ENCODE measurements at regions not wholly inside any gene's neighbourhood (a gene's known extent, or its start where the extent isn't known, plus 50 kb on each side); places are given as distances from the start of the nearest gene placed in this dataset.
"Not testable (repeated sequence)": the region's sequence is repeated elsewhere in the genome, so short reads cannot be mapped to it uniquely, and the experiment has no call there.

- no peaks in the 10 kb centered on the region for H3K27me3 Mint-ChIP-seq (ENCODE audit: low read depth)
- peaks cover 7% of the 10 kb centered on the region for H3K4me1 Mint-ChIP-seq (ENCODE audit: low read depth)
- no peak overlapping the region for H3K27ac Mint-ChIP-seq (ENCODE audit: unreplicated experiment)
- H3K9me3 Mint-ChIP-seq (ENCODE audit: low read depth), result no peaks in the 10 kb centered on the region
- no peak overlapping the region for H3K4me3 Mint-ChIP-seq (ENCODE audit: unreplicated experiment)
- DNase-seq (ENCODE audit: low spot score), result no peak
- TF ChIP-seq, protein P1, sequence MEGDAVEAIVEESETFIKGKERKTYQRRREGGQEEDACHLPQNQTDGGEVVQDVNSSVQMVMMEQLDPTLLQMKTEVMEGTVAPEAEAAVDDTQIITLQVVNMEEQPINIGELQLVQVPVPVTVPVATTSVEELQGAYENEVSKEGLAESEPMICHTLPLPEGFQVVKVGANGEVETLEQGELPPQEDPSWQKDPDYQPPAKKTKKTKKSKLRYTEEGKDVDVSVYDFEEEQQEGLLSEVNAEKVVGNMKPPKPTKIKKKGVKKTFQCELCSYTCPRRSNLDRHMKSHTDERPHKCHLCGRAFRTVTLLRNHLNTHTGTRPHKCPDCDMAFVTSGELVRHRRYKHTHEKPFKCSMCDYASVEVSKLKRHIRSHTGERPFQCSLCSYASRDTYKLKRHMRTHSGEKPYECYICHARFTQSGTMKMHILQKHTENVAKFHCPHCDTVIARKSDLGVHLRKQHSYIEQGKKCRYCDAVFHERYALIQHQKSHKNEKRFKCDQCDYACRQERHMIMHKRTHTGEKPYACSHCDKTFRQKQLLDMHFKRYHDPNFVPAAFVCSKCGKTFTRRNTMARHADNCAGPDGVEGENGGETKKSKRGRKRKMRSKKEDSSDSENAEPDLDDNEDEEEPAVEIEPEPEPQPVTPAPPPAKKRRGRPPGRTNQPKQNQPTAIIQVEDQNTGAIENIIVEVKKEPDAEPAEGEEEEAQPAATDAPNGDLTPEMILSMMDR (IDR thresholded peaks at IDR 0.05), result no peak
- no peaks in the 10 kb centered on the region for H3K36me3 Mint-ChIP-seq (ENCODE audit: low read depth)
These were observed 134.8 kb upstream of the ANKRD28 start for GRCh38 chr3:15932348-15933300.

- Mint-ChIP-seq H3K9me3 (ENCODE audit: low read depth) (no peaks in the 10 kb centered on the region), H3K4me1 (ENCODE audit: low read depth) (peaks cover 7% of the 10 kb centered on the region), H3K36me3 (ENCODE audit: low read depth) (no peaks in the 10 kb centered on the region), H3K4me3 (ENCODE audit: unreplicated experiment) (no peak overlapping the region), H3K27ac (ENCODE audit: unreplicated experiment) (no peak overlapping the region), H3K27me3 (ENCODE audit: low read depth) (no peaks in the 10 kb centered on the region)
- DNase-seq (ENCODE audit: low spot score), result no peak
- TF ChIP-seq, protein P1 (IDR thresholded peaks at IDR 0.05), result no peak
These were observed 135.8 kb upstream of the ANKRD28 start for GRCh38 chr3:15933439-15934139.

GRCh38 chr3:15934389-15935195 lies 136.8 kb upstream of the ANKRD28 start:
- Mint-ChIP-seq H3K4me3 (ENCODE audit: unreplicated experiment) (no peak overlapping the region), H3K9me3 (ENCODE audit: low read depth) (no peaks in the 10 kb centered on the region), H3K27me3 (ENCODE audit: low read depth) (no peaks in the 10 kb centered on the region), H3K4me1 (ENCODE audit: low read depth) (peaks cover 7% of the 10 kb centered on the region), H3K36me3 (ENCODE audit: low read depth) (no peaks in the 10 kb centered on the region), H3K27ac (ENCODE audit: unreplicated experiment) (no peak overlapping the region)
- TF ChIP-seq, protein P1 (IDR thresholded peaks at IDR 0.05), result no peak
- DNase-seq (ENCODE audit: low spot score), result no peak

DNA sequence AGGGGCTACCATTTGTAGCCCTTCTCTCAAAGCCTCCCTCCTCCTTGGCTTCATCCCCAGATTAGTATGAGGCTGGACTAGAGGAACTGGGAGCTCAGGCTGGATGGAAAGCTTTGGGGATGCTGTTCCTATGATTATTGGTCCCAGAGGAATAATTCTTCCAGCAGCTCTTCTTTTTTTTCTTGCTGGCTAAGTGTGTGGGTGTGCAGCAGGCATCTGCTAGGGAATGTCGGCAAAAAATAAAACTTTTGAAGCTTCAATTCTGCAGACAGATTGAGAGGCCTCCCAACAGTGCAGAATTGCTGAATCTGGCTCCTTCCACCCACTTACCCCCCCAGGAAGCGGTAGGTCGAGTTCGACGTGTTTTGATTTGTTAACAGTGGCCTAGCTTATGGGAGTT lies 138.5 kb upstream of the ANKRD28 start:
- no peak overlapping the region for H3K27ac Mint-ChIP-seq (ENCODE audit: unreplicated experiment)
- no peaks in the 10 kb centered on the region for H3K27me3 Mint-ChIP-seq (ENCODE audit: low read depth)
- H3K4me1 Mint-ChIP-seq (ENCODE audit: low read depth), result peaks cover 7% of the 10 kb centered on the region
- no peaks in the 10 kb centered on the region for H3K36me3 Mint-ChIP-seq (ENCODE audit: low read depth)
- TF ChIP-seq, protein P1 (IDR thresholded peaks at IDR 0.05), result no peak
- H3K9me3 Mint-ChIP-seq (ENCODE audit: low read depth), result peaks cover 3% of the 10 kb centered on the region
- DNase-seq (ENCODE audit: low spot score), result no peak
- no peak overlapping the region for H3K4me3 Mint-ChIP-seq (ENCODE audit: unreplicated experiment)

- no peaks in the 10 kb centered on the region for H3K27me3 Mint-ChIP-seq (ENCODE audit: low read depth)
- TF ChIP-seq, protein P1 (IDR thresholded peaks at IDR 0.05), result no peak
These were observed 142.9 kb upstream of the ANKRD28 start for GRCh38 chr3:15940641-15941040.

GRCh38 chr3:15941457-15941856 lies 143.7 kb upstream of the ANKRD28 start:
- H3K27me3 Mint-ChIP-seq (ENCODE audit: low read depth); H3K27ac Mint-ChIP-seq (ENCODE audit: unreplicated experiment); H3K36me3 Mint-ChIP-seq (ENCODE audit: low read depth); H3K4me3 Mint-ChIP-seq (ENCODE audit: unreplicated experiment); DNase-seq (ENCODE audit: low spot score); H3K9me3 Mint-ChIP-seq (ENCODE audit: low read depth): not testable (repeated sequence)
- peaks cover 14% of the 10 kb centered on the region for H3K4me1 Mint-ChIP-seq (ENCODE audit: low read depth)

More at GRCh38 chr3:15940641-15941040, 142.9 kb upstream of the ANKRD28 start:
- H3K4me1 Mint-ChIP-seq (ENCODE audit: low read depth), result peaks cover 18% of the 10 kb centered on the region
- H3K27ac Mint-ChIP-seq (ENCODE audit: unreplicated experiment), result no peak overlapping the region
- no peak for DNase-seq (ENCODE audit: low spot score)
- no peaks in the 10 kb centered on the region for H3K36me3 Mint-ChIP-seq (ENCODE audit: low read depth)
- peaks cover 5% of the 10 kb centered on the region for H3K9me3 Mint-ChIP-seq (ENCODE audit: low read depth)
- H3K4me3 Mint-ChIP-seq (ENCODE audit: unreplicated experiment), result no peak overlapping the region

Data from chondrocyte (in vitro differentiated cells).